Inflammatory macrophage treated with lipopolysaccharide for 1 hour (primary cell): ENCODE measurements at regions not wholly inside any gene's neighbourhood (a gene's known extent, or its start where the extent isn't known, plus 50 kb on each side); places are given as distances from the start of the nearest gene placed in this dataset.
"Not testable (repeated sequence)": the region's sequence is repeated elsewhere in the genome, so short reads cannot be mapped to it uniquely, and the experiment has no call there.

Experiments used
- DNase-seq, 2 donors: peaks; one replicate each; pipeline ENCODE4 v3.0.0-alpha.2; 2020 to 2022

GRCh38 chr10:124176349-124177179, 83.2 kb upstream of the CHST15 start:
- DNase-seq = no peak

GRCh38 chr10:124175701-124176348, 82.4 kb upstream of the CHST15 start:
- no peak for DNase-seq

DNA sequence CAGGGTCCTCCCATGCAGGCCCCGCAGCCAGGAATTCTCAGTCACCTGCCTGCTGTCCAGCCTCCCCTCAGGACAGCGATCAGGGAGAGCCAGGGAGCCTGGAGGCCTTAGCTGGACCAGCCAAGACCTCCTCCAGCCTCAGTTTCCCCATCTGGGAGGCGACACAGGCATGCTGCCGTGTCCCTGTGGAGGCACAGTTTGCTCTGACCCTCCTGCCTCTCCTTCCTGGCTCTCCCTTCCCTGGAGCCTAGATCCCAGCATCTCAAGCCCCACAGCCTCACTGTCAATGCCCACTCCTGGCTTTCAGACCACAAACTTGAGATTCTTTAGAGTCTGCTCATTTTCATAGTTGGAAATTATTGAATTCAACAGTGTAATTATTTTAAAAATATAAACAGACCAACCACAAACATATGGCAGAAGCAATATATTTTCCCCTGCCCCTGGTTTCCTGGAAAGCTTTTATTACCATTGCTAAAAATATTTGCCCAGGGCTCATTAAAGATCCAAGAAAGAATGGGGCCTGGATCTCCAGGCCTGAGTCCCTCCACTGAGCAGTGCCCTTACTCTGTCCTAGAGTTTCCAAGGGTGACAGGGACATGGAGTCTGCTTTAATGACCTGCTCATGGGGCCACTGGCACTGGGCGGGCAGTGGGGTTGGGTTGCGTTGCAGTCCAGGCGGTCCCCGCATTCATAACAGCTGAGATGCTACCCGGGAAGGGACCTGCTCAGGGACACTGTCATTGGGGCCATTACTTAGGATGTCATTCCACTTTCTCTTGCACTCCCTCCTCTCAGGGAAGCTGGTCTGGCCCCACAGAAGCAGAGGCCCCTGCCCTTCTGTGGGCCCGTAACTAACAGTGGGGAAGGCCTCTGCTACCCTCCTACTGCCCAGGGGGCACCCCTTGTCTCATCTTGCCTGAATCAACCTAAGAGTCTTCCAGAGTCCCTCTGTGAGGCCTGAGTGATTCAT, 81.6 kb upstream of the CHST15 start:
- no peak for DNase-seq

DNA sequence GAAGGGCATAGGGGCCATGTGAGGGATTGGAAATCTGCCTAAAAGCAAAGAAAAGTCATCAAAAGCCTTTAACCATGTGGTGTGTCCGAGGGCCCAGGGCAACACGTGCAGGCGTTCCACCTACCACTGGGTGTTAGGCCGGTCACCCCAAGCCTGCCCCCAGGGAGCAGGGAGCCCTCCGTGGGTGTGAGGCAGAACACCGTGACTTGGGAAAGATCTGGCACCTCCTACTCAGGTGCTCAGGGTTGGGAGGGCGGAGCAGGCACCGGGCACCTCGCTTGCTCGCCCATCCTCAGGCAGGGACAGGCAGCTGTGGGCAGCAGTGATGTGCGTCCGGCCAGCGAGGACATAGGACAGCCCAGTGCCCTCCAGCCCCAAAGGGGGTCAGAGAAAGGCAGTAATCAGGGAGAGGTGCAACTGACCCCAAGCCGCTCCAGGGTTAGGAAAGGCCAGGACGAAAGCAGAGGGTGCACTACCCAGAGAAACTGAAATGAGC, 80.7 kb upstream of the CHST15 start:
- no peak for DNase-seq

DNA sequence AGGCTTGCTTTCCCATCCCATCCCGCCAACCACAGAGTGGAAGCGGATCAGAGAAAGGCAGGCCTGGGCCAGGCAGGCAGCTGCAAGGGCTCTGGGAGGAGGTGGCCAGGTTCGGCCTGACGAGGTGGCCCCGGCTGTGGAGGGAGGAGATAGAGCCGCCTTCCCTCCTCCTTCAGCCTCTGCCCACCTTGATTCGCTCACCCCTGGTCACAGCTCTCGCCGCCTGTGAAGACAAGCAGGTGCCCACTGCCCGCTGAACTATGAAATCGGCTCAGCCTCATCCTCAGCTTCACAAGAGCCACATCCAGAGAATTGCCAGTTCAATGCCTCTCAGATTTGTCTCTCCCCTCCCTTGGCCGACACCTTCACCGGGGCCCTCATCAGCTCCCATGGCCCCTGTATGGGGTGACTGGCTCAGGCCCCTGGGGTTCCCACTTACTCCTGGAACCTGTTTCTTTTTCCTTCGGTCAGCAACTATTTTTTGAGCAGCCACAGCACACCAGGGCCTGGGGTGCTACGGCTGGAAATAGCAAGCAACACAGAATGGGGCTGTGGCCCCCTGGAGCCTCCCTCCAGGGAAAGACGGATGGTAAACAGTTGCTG, 80.0 kb upstream of the CHST15 start:
- no peak for DNase-seq

DNA sequence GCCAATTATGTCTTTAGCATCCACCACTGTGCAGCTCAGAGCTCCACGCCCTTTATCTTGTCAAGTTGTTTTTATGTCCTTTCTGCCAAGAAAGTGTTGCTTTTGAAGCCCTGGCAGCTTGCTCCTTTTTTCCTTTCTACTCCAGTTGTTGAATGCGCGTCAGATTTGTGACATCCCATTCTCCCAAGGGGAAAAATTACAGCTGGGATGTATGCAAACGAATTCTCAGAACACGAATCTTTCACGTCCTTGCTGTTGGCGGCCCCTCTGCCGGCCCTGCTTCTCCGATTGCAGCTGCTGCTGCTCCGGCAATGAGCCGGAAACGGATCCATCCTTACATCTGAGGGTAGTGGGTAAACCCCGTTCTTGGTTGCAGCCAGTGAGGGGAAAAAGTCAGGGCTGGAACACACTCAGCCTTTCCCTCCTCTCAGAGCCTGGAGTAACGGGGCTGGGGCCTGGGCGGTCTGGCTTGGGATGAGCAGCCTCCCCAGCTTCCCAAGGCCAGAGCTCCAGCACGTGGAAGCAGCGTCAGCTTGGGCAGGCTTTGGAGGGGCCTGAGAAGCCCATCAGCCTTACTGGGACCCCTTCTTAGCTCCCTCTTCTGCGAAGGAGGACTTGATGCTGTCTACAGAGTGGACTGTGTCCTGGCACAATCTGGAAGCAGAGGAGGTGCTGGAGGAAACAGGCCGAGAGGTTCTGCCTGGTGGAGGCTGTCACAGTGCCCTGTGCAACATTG, 79.0 kb upstream of the CHST15 start:
- DNase-seq = no peak

DNA sequence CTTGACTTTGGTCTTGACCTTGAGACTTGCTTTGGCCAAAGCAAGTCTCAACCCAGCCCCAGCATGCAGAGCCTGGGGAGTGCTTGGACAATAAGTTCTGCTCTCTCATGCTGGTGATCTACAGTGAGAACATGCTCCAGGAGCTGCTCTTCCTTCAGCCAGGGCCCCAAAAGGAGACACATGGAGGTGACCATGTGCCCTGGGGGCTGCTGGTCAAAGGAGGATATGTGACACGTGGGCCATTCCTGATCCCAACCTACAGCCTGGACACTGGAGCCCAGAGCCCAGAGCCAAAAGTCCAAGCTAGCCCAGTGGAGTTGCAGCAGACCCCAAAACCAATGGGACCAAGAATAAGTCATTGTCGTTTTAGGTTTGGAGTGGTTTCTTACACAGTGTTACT, 78.2 kb upstream of the CHST15 start:
- DNase-seq = no peak

DNA sequence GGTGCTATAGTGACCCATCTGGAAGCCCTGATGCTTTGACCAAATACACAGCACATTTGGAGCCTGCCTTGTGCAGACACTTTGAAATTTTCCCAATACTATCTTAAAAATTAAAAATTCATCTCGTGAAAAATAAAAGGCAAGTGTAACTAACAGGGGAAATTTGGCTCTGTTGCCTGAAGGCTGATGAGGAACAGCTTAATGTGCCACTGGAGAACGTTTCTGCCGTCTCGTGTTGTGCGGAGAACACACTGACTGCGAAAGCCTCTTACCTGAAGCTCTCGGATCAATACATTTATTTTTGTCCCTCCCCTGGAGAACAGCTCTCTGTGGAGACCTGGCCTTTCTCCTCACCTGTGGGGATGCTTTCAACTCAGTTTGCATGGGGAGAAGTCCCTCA, 77.2 kb upstream of the CHST15 start:
- DNase-seq = no peak

DNA sequence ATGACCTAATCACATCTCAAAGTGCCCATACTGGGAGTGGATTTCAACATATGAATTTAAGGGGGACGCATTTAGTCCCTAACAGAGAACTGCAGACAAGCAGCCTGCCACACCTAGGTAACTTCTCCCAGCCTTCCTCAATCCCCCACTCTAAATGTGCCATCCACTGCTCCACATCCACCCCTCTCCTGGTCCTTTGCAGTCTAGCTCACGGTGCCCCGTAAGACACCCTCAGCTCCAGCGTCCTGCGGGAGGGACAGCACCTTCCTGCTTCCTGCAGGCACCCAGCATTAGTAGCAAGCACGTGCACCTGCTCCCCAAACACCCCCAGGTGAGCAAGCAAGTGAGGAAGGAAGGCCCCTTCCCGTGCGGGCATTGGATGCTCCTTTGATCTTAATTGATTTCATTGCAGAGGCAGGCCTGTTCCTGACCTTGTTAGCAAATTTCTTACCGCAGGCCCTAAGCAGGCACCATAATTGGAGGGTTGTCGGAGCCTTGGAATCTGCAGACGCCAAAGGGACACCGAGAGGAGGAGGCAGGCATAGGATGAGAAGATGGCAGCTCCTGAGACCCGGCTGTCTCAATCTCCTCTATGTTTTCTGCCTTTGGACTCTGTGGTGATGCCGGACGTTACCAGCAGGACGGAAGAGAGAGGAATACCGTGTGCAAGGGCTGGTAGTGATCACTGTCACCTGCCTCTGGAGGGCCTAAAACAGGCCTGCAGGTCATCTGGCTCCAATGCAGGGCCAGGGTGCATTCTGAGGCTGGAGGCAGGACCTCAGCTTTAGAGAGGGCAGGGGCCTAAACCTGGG, 75.8 kb upstream of the CHST15 start:
- DNase-seq = no peak

DNA sequence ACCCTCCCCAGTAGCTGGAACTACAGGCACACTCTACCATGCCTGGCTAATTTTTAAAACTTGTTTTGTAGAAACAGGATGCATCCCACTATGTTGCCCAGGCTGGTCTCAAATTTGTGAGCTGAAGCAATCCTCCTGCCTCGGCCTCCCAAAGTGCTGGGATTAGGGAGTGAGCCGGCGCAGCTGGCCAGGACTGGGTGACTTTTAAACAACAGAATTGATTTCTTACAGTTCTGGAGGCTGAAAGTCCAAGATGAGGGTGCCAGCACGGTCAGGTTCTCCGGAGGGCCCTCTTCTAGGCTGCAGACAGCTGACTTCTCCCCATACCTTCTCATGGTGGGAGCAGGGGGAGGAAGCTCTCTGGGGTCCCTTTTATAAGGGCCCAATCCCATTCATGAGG, 75.2 kb upstream of the CHST15 start:
- no peak for DNase-seq

- not testable (repeated sequence) for DNase-seq
These were observed 74.5 kb upstream of the CHST15 start for GRCh38 chr10:124167925-124168324.

GRCh38 chr10:124166431-124167125, 73.2 kb upstream of the CHST15 start:
- no peak for DNase-seq

- DNase-seq = no peak
These were observed 72.4 kb upstream of the CHST15 start for GRCh38 chr10:124165827-124166226.

DNA sequence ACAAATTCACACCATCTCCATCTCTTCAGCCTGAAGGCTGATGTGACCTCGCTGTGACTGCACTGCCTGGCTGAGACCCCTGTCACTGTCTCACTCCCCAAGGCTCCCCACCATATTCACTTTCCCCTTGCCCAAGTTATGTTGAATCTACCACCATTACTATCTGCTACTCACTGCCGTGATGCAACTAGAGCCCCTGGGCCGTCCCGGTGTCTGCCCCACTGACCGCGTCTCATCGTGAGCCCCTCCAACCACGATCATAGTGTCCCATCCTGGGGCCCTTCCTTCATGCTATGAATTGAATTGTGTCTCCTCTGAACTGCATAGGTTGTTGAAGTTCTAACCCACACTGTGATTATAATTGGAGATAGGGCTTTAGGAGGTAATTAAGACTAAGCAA, 71.9 kb upstream of the CHST15 start:
- DNase-seq = no peak

DNA sequence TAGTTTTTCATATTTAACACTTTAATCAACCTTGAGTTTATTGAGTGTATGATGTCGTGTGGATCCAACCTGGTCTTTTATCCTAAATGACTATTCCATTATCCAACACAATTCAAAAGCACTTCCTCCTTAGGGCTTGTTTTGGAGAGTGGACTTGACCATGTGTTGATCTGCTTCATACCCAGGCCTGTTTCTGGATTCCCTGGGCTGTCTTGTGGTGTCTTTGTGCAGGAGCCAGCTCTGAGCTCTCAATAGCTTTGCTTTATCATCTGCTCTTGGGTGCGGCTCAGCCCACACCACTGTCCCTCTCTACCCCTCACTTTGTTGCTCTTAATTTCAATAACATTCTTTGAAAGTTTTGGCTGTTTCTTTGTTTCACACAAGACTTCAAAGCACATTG, 70.9 kb upstream of the CHST15 start:
- DNase-seq = no peak

GRCh38 chr10:124162774-124163354, 69.5 kb upstream of the CHST15 start:
- no peak for DNase-seq

- no peak for DNase-seq
These were observed 68.7 kb upstream of the CHST15 start for GRCh38 chr10:124162136-124162535.

- DNase-seq = no peak
These were observed 68.2 kb upstream of the CHST15 start for GRCh38 chr10:124161601-124162000.

GRCh38 chr10:124160943-124161582, 67.7 kb upstream of the CHST15 start:
- no peak for DNase-seq

DNA sequence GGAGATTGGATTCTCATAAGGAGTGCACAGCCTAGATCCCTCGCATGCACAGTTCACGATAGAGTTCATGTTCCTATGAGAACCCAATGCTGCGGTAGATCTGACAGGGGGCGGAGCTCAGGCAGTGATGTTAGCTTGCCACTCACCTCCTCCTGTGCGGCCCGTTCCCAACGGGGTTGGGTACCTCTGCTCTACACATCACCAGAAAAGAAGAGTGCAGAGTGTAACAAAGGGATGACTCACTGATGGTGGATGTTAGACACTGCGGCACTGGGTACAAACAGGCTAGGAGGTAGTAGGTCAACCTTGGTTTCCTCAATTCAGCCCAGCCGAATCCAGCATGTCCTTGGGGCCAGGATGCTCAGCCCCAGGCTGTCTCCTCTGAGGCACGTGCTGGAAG, 66.8 kb upstream of the CHST15 start:
- no peak for DNase-seq
